HK-2 (cell line): ENCODE measurements at regions not wholly inside any gene's neighbourhood (a gene's known extent, or its start where the extent isn't known, plus 50 kb on each side); places are given as distances from the start of the nearest gene placed in this dataset.

Source experiments
- DNase-seq: peaks from one replicate; pipeline ENCODE4 v3.0.0-alpha.2; 2018; ENCODE audit not compliant: unreplicated experiment

DNA sequence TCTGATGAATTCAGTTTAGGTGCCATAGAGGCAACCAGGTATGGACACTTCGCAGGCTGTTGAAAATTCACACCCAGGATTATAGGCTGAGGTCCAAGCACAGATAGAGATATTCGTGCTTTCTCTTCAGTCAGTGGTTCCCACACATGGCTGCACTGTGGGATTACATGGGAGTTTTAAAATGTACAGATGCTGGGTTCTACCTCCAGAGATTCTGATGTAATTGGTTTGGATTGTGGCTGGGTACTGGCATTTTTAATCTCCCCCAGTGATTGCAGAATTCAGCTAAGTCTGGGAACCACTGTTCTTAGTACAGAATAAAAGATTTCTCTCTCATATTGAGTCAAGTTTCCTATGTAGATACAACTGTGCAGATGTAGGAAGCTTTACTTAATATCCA lies 91.6 kb downstream of the FOXB1 start:
- no peak for DNase-seq

DNA sequence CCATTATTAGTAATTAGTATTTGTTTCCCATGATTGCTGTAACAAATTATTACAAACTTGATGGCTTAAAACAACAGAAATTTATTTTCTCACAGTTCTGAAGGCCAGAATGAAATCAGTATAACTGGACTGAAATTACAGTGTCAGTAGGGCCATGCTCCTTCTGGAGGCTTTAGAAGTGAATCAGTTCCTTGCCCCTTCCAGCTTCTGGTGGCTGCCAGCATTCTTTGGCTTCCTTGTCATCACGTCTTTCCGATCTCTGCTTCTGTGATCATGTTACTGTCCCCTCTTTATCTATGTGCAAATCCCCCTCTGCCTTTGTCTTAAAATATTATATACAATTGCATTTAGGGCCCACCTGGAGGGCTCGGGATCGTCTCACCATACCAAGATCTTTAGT lies 92.0 kb downstream of the FOXB1 start:
- no peak for DNase-seq

DNA sequence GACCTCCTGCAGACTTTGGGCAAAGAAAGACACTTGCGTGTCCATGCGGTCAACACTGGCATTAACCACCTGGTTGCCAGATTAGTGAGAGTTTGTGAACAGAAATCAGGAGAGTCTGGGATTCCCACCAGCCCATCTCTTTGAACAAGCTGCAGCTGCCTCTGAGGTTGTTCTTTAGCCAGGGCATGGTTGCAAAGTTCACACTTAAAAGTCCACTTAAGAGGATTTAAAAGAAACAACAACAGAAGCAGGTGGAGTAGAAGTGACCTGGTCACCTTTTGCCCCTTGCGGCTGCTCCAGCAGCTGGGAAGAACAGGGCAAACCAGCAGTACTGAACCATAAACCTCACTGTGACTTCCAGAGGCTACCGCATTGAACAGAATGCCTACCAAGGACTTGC lies 97.3 kb downstream of the FOXB1 start:
- DNase-seq: no peak

DNA sequence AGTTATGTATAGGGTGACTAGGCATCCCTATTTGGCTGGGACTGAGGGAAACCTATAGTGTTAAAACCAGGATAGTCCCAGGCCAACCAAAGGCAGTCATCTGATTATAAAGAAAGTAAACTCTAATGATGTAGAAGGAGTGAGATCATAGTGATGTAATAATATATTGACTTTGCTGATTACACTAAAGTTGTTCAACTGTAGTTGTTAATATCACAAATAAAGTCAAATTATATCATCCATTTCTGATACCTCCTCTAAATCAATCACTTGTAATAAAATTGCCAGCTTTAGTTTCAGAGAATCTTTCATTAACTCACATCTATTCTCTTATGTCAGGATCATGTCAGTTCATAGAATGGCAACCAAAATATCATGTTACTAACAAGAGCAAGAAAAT lies 98.6 kb downstream of the FOXB1 start:
- no peak for DNase-seq

DNA sequence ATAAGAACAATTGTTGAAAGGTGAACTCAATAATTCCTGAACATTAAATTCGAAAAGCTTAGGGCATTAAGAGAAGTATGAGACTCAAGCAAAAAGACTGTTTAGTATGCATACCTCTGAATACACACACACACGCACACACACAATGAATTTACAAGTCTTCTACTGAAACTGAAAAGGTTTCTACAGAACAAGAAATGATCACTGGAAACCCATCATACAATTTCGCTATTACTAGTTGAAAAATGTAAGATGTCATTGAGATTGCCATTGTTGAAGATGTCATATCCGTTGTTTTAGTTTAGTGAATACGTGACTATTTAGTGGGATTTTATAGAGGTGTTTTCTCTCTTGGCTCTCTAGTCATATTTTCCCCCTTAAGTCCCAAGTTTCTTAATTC lies 106.8 kb downstream of the FOXB1 start:
- no peak for DNase-seq

DNA sequence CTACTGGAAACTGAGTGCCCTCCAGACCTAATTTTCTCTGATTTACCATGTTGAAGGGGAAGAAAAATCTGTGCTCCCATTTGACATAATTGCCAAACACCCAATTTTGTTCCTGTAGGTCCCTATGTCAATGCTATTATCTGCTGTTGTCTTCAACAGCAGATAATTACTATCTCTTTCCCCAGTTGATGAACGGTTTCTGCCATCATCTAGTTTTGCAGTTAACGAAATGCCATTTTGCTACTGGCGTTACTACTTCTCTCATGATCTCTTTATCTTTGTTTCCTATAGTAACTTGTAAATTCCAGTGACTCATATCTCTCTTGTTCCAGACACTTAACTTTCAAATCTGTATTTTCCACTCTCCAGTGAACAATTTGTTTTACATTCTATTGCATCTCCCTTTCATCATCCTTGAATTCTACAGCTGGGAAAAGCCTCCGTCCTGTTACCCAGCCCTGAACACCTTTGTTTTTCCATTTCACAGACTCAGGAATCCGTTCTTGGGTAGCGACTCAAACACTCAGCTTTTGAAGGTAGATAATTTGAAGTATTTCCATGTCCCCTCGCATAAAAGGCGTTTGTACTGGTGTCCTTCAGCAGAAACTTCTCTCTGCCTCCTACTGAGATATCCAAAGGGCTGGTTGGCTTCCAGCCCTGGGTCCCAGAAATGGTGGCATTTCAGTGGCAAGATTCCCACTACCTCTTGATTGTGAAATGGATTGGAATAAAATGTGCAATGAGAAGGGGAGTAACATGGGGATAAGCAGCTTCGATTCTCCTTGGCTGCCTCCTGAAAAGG lies 111.7 kb downstream of the FOXB1 start:
- DNase-seq: no peak

DNA sequence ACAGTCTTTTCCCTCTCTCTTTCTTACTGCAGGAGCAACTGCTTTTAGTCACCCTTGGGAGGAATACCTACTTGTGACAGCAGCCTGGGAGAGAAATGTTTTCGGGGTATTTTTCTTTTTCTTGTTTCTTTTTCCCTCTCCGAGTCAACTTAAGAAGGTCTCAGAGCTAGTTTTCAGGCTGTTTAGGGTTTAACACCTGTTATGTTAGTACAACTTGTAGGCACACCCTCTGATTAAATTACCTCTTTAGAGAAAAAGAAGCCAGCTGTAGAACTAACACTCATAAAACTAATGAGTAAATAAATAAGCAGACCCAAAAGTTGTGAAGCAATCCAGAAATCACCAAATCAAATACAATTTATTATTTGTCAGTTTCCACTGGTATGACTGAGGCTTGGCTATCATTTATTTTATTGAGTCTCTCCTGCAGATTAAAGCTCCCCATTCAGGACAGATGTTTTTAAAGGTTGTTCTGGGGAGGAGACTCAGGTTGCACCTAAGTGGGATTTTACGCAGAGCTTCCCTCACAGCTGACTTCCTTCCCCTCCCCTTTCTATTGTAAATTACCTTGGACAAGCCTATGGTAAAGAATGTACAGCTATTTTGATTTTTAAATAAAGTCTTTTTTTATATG lies 112.5 kb downstream of the FOXB1 start:
- no peak for DNase-seq

DNA sequence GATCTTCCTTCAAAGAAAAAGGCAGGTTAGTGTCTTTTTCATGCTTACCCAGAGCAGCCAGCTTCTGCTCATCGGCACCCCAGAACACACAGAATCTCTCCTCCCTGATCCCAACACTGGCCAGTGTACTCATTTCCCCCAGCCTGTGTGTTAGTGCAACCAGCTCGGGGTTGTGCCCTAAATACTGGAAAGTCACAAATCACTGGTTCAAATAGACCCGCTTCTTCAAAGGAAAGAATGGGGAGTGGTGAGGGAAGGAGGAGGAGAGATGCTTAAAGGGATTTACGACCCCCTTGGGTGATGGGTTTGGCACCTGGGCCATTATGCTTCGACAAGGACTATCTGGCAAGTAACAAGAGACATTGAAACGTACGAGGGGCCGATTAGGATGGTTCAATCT lies 114.0 kb downstream of the FOXB1 start:
- DNase-seq: no peak

DNA sequence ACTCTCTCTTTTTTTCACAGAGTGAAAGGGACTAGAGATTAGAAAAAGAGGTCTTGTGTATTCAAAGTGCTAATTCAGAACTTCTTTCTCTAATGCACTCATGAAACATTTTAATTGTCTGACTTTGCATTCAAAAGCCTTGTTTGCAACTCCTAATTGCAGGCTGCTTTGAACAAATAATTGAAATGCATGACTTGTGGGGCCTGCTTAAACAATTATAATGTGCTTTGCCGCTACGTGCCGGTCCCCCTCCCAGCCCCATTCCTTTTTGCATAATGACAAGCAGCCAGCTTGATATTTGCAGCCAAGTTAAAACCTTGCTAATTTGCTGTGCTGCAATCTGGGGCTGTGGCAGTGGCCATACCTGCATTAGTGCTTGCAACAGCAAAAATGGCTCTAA lies 114.5 kb downstream of the FOXB1 start:
- no peak for DNase-seq

DNA sequence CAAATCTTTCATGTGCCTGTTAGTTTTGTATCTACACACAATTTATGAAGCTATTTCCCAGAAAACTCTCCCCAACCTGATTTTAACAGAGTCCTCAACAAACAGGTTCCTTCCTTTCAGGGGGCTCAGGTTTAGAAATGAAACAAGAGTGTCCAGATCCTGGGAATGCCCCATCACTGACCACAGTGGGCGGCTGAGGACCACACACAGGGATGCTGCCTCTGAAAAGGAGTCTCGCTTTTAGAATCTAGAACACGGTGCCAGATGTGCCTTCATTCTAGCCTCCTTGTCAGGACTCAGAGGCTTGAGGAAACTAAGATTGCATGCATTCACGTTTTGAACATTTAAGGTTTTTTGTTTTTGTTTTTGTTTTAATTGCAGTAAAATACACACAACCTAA lies 115.0 kb downstream of the FOXB1 start:
- DNase-seq: no peak

DNA sequence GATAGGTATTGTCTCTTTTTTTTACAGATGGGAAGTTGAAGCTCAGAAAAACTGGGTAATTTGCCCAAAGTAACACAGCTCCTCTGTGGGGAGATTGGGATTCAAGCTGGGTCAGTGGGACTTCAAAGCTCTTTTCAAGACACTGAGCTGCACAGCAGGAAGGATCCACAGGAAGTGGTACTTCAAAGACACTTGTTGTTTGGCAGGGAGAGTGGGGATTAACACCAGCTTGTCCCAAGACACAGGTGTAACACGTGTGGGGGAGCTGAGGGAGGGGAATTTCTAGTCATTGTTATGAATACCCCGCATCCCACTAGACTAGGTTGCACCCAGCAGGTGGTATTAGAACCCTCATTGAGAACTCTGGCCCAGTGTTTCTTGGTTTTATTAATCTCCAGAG lies 116.0 kb downstream of the FOXB1 start:
- DNase-seq: no peak

DNA sequence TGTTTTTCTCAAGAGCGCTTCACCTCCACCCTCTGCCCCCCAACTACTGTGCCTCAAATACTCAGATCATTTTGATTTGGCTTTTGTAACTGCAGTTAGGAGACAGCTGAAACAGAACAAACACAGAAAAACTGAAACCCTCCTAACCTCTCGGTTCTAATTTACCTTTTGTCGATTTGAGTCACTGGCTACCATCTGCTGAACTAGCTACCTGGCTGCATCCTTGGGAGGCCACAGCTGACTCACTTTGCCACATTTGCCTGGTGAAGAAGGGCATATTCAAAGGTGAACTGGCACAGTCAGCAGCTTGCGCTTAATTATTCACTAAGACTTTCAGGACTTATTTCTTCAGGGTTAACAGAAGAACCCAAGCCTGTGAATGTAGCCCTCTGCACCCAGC lies 117.7 kb downstream of the FOXB1 start:
- no peak for DNase-seq

DNA sequence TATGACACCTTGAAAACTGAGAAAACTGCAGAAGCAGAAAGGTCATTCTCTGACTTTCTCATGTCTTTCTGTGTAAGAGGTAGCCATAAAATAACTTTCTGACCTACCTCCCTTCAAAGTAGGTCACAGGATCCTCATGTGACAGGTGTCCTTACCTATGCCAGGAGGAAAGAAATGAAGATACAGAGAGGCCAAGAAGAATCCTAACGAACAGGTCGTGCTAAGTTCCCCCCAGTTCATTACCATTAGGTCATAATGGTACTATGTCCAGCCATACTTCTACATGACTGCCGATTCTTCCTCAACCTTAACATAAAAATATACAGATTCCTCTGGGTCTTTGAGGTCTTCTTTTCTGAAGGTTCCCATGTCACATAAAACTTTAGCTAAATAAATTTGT lies 118.6 kb downstream of the FOXB1 start:
- DNase-seq: no peak

DNA sequence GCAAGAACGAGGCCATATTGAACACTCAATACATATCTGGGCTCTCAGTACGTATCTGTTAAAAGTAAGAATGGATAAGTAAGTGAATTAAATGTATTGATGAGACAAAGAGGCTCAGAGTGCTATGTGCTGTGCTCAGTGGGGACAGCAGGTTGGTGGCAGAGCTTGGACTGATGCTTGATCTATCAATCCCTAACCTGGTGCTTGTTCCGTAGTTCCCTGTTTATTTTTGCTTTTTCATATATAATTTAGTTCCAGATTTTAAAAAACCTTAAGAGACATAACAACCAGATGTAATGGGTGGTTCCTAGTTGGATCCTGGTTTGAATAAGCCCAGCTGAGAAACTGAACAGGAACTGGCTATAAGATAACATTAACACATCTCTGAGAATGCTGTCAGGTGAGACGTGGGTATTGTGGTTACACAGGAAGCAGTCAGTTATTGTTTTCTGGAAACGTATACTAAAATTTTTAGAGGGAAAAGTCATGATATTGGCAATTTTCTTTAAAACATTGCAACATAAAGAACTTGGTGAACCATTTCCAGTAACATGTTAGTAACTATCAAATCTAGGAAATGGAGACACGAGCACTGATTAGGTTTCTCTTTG lies 120.5 kb downstream of the FOXB1 start:
- no peak for DNase-seq

DNA sequence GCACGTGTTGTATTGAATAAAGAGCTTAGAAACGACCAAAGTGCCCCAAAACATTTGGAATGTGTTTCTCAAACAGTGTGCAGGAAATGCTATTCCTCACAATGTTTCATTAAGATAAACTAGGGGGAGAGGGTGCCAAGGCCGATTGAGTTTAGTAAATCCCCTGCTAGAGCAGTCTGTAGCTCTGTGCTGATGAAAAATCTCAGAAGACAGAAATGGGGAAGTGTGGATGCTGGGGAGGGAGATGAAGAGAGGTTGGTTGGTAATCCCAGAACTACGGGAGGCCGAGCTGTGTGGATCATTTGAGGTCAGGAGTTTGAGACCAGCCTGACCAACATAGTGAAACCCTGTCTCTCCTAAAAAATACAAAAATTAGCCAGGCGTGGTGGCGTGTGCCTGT lies 121.2 kb downstream of the FOXB1 start:
- no peak for DNase-seq

DNA sequence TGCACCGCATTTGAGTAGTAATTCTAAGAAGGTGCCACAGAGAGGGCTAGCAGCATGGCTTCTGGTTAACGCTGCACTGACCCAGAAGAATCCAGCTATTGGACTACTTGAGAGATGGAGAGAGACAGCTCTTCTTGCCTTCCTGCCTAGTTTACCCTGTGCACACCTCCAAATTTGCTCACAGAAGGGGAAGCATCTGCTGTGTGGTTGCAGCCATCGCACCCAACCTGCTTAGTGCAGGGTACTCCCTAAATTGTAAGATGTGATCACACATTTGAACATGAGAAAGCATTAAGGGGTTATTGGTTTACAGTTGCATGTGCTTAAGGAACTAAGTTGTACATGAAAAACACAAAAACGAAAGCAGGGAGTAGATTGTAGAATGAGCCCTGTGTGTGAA lies 122.1 kb downstream of the FOXB1 start:
- DNase-seq: no peak

DNA sequence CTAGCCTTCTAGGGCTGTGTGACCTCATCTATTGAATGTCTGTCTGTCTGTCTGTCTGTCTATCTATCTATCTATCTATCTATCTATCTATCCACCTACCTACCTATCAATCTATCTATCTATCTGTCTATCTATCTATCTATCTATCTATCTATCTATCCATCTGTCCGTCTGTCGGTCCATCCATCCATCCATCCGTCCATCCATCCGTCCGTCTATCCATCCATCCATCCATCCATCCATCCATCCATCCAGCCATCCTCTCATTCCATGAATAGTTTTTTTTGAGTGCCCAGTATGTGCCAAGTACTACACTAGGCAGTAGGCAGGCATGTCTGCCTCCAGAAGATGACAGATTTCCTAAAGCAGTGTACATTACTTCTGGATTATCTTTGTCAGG lies 122.5 kb downstream of the FOXB1 start:
- no peak for DNase-seq

DNA sequence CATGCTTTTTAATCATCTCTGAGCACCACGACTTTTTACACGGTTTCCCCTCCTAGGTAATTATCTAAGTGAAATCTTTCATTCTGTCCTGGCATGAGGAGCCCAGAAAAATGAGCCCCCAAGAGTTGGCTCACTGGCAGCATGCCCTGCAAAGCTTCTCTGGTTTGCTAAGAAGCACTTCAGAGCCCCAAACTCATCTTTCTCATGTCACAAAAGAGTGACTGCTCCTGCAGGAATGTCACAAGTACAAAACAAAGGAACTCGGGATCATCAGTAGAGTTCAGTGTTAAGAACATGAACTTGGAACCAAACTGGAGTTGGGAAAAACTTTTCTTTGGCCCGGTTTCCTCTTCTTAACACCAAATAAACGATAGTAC lies 123.9 kb downstream of the FOXB1 start:
- no peak for DNase-seq

DNA sequence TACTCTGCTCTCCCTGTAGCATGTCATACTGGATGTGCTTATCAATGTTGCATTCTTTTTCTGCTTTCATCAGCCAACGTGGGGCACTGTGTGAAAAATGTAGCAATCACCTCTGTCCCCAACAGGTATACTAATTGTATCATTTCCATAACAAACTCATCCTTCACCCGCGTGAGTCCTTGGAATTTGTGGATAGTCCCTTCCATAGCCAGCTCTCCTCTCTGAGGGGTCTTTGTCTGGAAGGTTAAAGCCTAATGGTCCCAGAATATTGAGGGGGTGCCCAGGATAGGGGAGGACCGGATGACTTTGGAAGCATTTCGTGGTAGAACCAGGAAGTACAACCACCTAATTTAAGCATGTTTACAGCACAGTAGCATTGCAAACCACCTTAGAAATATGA lies 124.6 kb downstream of the FOXB1 start:
- no peak for DNase-seq

DNA sequence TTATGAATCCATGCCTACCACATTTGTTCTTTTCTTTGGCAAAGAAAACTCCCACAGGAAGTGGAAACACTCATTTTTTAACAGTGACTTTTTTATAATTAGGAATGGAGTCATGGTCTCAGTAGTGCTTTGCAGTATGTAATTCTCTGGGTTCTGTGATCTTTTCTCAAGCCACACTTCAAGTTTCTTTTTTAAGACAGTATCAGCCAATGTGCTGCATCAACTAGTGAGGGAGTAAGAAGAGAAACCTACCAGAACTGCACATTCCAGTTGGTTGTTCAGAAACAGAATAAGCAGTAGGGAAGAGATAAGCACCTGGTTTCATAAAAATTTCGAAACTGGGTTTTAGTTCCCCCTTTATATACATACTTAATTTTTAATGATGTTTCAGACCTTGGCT lies 126.3 kb downstream of the FOXB1 start:
- no peak for DNase-seq

DNA sequence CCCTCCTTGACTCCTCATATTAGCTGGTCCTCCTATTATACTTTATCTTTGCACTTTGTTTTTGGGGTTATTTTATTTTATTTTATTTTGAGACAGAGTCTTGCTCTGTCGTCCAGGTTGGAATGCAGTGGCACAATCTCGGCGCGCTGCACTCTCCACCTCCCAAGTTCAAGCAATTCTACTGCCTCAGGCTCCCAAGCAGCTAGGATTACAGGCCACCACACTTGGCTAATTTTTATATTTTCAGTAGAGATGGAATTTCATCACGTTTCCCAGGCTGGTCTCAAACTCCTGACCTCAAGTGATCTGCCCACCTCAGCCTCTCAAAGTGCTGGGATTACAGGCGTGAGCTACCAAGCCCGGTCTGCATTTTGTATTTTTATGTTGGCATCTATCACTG lies 126.7 kb downstream of the FOXB1 start:
- no peak for DNase-seq

DNA sequence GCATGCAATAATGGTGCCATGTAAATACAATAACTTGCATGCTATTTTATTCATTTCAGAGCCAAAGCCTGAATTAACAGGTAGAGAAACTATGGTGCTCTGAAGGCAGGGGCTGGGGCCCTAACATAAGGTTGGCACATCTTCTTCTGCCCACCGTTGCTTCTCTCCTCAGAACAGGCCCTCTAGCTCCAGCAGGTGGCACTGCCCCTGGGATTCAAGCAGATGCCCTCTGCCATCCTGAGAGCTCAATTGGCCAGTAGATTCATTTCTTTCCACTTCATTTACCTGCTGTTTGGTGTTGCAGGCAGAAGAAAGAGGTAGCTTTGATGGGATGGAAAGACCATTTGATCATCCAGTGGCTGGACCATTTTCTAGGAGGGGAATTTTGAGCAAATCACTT lies 130.5 kb downstream of the FOXB1 start:
- DNase-seq: no peak

DNA sequence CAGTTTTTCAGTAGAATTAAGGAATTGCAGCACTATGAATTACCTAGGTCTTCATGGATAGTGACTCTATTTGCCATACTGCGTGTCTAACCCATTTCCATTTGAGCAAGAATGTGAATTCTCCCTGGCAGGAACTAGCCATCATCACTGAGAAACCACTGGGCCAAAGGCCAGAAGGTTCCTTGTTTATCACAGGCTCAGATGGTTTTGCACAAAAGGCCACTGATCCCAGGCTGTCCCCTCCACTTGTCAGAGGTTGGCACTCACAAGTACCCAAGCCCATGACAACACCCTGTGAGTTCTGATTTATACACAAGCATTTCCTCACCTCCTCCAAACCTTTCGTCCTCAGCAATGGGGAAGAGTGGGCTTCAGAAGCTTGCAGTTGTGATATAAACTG lies 131.8 kb downstream of the FOXB1 start:
- DNase-seq: no peak
